Mesenchymal stem cell (in vitro differentiated cells and primary cell): ENCODE measurements at regions not wholly inside any gene's neighbourhood (a gene's known extent, or its start where the extent isn't known, plus 50 kb on each side); places are given as distances from the start of the nearest gene placed in this dataset.

ENCODE experiments used
- DNase-seq: peaks from one replicate; pipeline ENCODE4 v3.0.0-alpha.2; 2013
- H2AFZ ChIP-seq: one replicate; pipeline ENCODE4 v1.6.1; 2013; ENCODE audit warnings: low read depth, mild to moderate bottlenecking, control low read depth, inconsistent platforms, low read length, moderate library complexity
- H2AK5ac ChIP-seq: 2 replicates; pipeline ENCODE4 v1.6.1; 2013; ENCODE audit warnings: low read length, moderate library complexity, mild to moderate bottlenecking, inconsistent platforms; ENCODE audit not compliant: severe bottlenecking
- H2BK120ac ChIP-seq: one replicate; pipeline ENCODE4 v1.6.1; 2013; ENCODE audit warnings: low read depth, mild to moderate bottlenecking, inconsistent platforms, low read length, moderate library complexity
- H2BK12ac ChIP-seq, 2 experiments: one replicate each; pipeline ENCODE4 v1.6.1; 2013; ENCODE audit warnings: inconsistent platforms in 2 of 2, low read length in 2 of 2, mild to moderate bottlenecking in 2 of 2, moderate library complexity in 2 of 2, control low read depth in 1 of 2
- H2BK15ac ChIP-seq: one replicate; pipeline ENCODE4 v1.6.1; 2013; ENCODE audit warnings: mild to moderate bottlenecking, low read depth, inconsistent platforms; ENCODE audit not compliant: poor library complexity, severe bottlenecking
- H2BK5ac ChIP-seq: 2 replicates; pipeline ENCODE4 v1.6.1; 2013; ENCODE audit warnings: low read depth, mild to moderate bottlenecking, low read length, control low read depth, inconsistent platforms; ENCODE audit not compliant: poor library complexity, severe bottlenecking
- H3K14ac ChIP-seq, 2 experiments: one replicate each; pipeline ENCODE4 v1.6.1; 2013; ENCODE audit warnings: inconsistent platforms in 2 of 2, low read length in 2 of 2, control low read depth in 1 of 2, mild to moderate bottlenecking in 1 of 2, moderate library complexity in 1 of 2
- H3K18ac ChIP-seq, 2 experiments: one replicate each; pipeline ENCODE4 v1.6.1; 2013; ENCODE audit warnings: inconsistent platforms in 2 of 2, low read length in 2 of 2, control low read depth in 1 of 2, low read depth in 1 of 2, mild to moderate bottlenecking in 1 of 2
- H3K23ac ChIP-seq, 2 experiments: one replicate each; pipeline ENCODE4 v1.6.1; 2013; ENCODE audit warnings: inconsistent platforms in 2 of 2, low read length in 2 of 2, mild to moderate bottlenecking in 2 of 2, moderate library complexity in 2 of 2, control low read depth in 1 of 2
- H3K27ac ChIP-seq: 2 replicates; pipeline ENCODE4 v1.5.1; 2013; ENCODE audit warnings: mild to moderate bottlenecking, moderate library complexity, low read length, control low read depth, inconsistent platforms; ENCODE audit not compliant: poor library complexity, severe bottlenecking
- H3K27me3 ChIP-seq, 2 experiments: 2 replicates each; pipeline versions ENCODE4 v1.6.1 to v1.7.0; 2013; ENCODE audit warnings: low read length in 2 of 2, mild to moderate bottlenecking in 2 of 2, moderate library complexity in 2 of 2, control low read depth in 1 of 2, inconsistent platforms in 1 of 2; ENCODE audit not compliant: control insufficient read depth in 1 of 2, insufficient read depth in 1 of 2
- H3K36me3 ChIP-seq, 2 experiments: 2 replicates each; pipeline versions ENCODE4 v1.6.1 to v1.7.0; 2013; ENCODE audit warnings: low read length in 2 of 2, control low read depth in 1 of 2, inconsistent platforms in 1 of 2, low read depth in 1 of 2, mild to moderate bottlenecking in 1 of 2; ENCODE audit not compliant: insufficient read depth in 2 of 2, control insufficient read depth in 1 of 2
- H3K4ac ChIP-seq, 2 experiments: one replicate each; pipeline ENCODE4 v1.6.1; 2013; ENCODE audit warnings: inconsistent platforms in 2 of 2, low read length in 2 of 2, mild to moderate bottlenecking in 2 of 2, moderate library complexity in 2 of 2, control low read depth in 1 of 2, low read depth in 1 of 2
- H3K4me1 ChIP-seq: 2 replicates; pipeline ENCODE4 v1.6.1; 2013; ENCODE audit warnings: low read depth, low read length, control low read depth; ENCODE audit not compliant: control insufficient read depth, insufficient read depth
- H3K4me2 ChIP-seq: 2 replicates; pipeline ENCODE4 v1.6.1; 2013; ENCODE audit warnings: low read length, mild to moderate bottlenecking, inconsistent platforms; ENCODE audit not compliant: poor library complexity, severe bottlenecking
- H3K4me3 ChIP-seq, 2 experiments: 2 replicates each; pipeline versions ENCODE4 v1.5.1 to v1.7.0; 2013; ENCODE audit warnings: low read length in 2 of 2, mild to moderate bottlenecking in 2 of 2, control low read depth in 1 of 2, low read depth in 1 of 2; ENCODE audit not compliant: insufficient read depth in 1 of 2
- H3K79me1 ChIP-seq: replicated peaks from 2 replicates; pipeline ENCODE4 v1.6.1; 2013; ENCODE audit warnings: mild to moderate bottlenecking, control low read depth, low read length, inconsistent platforms; ENCODE audit not compliant: poor library complexity, severe bottlenecking
- H3K9ac ChIP-seq: 2 replicates; pipeline ENCODE4 v1.7.0; 2013; ENCODE audit warnings: mild to moderate bottlenecking, low read length, moderate library complexity
- H3K9me3 ChIP-seq: 2 replicates; pipeline ENCODE4 v1.7.0; 2013; ENCODE audit warnings: mild to moderate bottlenecking, low read length; ENCODE audit not compliant: control insufficient read depth
- H4K8ac ChIP-seq: one replicate; pipeline ENCODE4 v1.6.1; 2013; ENCODE audit warnings: inconsistent platforms, mild to moderate bottlenecking, low read length, moderate library complexity
- H4K91ac ChIP-seq: one replicate; pipeline ENCODE4 v1.6.1; 2013; ENCODE audit warnings: mild to moderate bottlenecking, low read length, inconsistent platforms
- WGBS: methylation state at CpG from one replicate; pipeline ENCODE4 v1.1.7; 2013; ENCODE audit warnings: mixed read lengths; 5-methylcytosine and 5-hydroxymethylcytosine counted together

GRCh38 chr13:105436943-105437342 is 1098.5 kb downstream of the EFNB2 start:
- H2AK5ac ChIP-seq, result no peak overlapping the region
- no peaks in the 10 kb centered on the region for H3K36me3 ChIP-seq
- DNase-seq, result no peak
- no peak overlapping the region for H2BK12ac ChIP-seq
- no peak overlapping the region for H3K4me2 ChIP-seq
- H3K4me3 ChIP-seq, result no peak overlapping the region
- H3K9me3 ChIP-seq, result no peaks in the 10 kb centered on the region
- H2BK15ac ChIP-seq, result no peak overlapping the region
- no peak overlapping the region for H3K18ac ChIP-seq
- no peak overlapping the region for H4K91ac ChIP-seq
- H2BK5ac ChIP-seq, result no peak overlapping the region
- no peak overlapping the region for H3K27ac ChIP-seq
- no peak overlapping the region for H3K23ac ChIP-seq
- no peak overlapping the region for H4K8ac ChIP-seq
- no peak overlapping the region for H3K9ac ChIP-seq
- H2BK120ac ChIP-seq, result no peak overlapping the region
- no peak overlapping the region for H3K14ac ChIP-seq
- no peak overlapping the region for H3K4ac ChIP-seq
- H3K27me3 ChIP-seq, result no peaks in the 10 kb centered on the region
- no peaks in the 10 kb centered on the region for H3K4me1 ChIP-seq
- H3K79me1 ChIP-seq, result no peaks in the 10 kb centered on the region
- no peak overlapping the region for H2AFZ ChIP-seq

- Histone ChIP-seq H3K4me2 (no peak overlapping the region), H3K9ac (no peak overlapping the region), H4K91ac (no peak overlapping the region), H3K36me3 (no peaks in the 10 kb centered on the region), H3K23ac (no peak overlapping the region), H2AFZ (no peak overlapping the region), H3K18ac (no peak overlapping the region), H2BK120ac (no peak overlapping the region), H3K9me3 (no peaks in the 10 kb centered on the region), H2BK12ac (no peak overlapping the region), H3K79me1 (no peaks in the 10 kb centered on the region), H3K4me3 (no peak overlapping the region), H2BK15ac (no peak overlapping the region), H2BK5ac (no peak overlapping the region), H3K27ac (no peak overlapping the region), H4K8ac (no peak overlapping the region), H3K4me1 (no peaks in the 10 kb centered on the region), H2AK5ac (no peak overlapping the region), H3K4ac (no peak overlapping the region), H3K14ac (no peak overlapping the region), H3K27me3 (no peaks in the 10 kb centered on the region)
- no peak for DNase-seq
- 100% methylated on average over 1 of the region's 2 CpGs for whole genome bisulfite sequencing
These were observed 1103.0 kb downstream of the EFNB2 start for GRCh38 chr13:105432438-105432837.

DNA sequence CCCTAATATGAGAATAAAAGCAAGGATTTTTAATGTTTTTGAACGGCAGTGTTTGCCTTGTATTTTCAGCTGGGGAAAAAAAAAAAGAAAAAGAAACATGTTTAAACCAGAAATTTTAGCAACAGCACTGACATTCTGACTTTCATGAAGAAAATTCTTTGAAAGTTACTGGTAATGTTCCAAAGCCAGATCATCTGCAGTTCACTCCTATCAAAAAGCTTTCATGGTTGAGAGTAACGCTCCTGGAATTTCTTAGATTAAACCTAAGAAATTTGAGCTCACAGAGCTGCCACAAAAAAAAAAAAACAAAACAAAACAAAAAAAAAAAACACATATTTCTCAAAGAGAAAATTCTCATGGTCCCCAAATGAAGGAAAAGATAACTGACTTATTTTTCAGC is 1106.7 kb downstream of the EFNB2 start:
- no peak overlapping the region for H4K8ac ChIP-seq
- H3K14ac ChIP-seq, result no peak overlapping the region
- no peak overlapping the region for H2BK15ac ChIP-seq
- H3K4ac ChIP-seq, result no peak overlapping the region
- H3K36me3 ChIP-seq, result no peaks in the 10 kb centered on the region
- no peak for DNase-seq
- WGBS, result 92% methylated on average over 1 of the region's 2 CpGs
- no peaks in the 10 kb centered on the region for H3K9me3 ChIP-seq
- H3K4me2 ChIP-seq, result no peak overlapping the region
- H3K79me1 ChIP-seq, result no peaks in the 10 kb centered on the region
- no peaks in the 10 kb centered on the region for H3K27me3 ChIP-seq
- no peak overlapping the region for H2BK5ac ChIP-seq
- H4K91ac ChIP-seq, result no peak overlapping the region
- H2BK120ac ChIP-seq, result no peak overlapping the region
- H3K27ac ChIP-seq, result no peak overlapping the region
- no peaks in the 10 kb centered on the region for H3K4me1 ChIP-seq
- no peak overlapping the region for H2AFZ ChIP-seq
- no peak overlapping the region for H3K18ac ChIP-seq
- H3K4me3 ChIP-seq, result no peak overlapping the region
- H2BK12ac ChIP-seq, result no peak overlapping the region
- no peak overlapping the region for H3K23ac ChIP-seq
- no peak overlapping the region for H2AK5ac ChIP-seq
- no peak overlapping the region for H3K9ac ChIP-seq

DNA sequence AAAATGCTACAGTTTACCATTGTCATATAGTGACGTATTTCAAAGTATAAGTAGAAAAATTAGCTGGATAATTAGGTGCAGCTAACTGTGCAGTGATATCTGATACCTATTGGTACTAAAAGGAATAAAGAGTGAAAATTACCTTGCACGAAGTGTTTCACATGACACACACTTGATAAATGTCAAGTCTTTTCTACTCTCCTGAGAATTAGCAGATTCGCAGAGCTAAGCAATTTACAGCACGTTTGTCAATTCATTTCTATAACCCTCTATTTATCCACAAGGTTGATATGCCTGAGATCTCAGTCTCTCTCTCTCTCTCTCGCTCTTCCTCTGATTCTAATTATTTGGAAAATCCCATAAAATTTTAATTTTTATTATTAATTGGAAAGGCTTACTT is 1109.0 kb downstream of the EFNB2 start:
- Histone ChIP-seq H3K79me1 (no peaks in the 10 kb centered on the region), H4K8ac (no peak overlapping the region), H2BK15ac (no peak overlapping the region), H2BK12ac (no peak overlapping the region), H3K18ac (no peak overlapping the region), H2BK120ac (no peak overlapping the region), H3K23ac (no peak overlapping the region), H3K9me3 (no peaks in the 10 kb centered on the region), H3K4ac (no peak overlapping the region), H3K4me2 (no peak overlapping the region), H3K14ac (no peak overlapping the region), H3K27me3 (no peaks in the 10 kb centered on the region), H2BK5ac (no peak overlapping the region), H2AK5ac (no peak overlapping the region), H4K91ac (no peak overlapping the region), H3K4me3 (no peak overlapping the region), H3K27ac (no peak overlapping the region), H3K4me1 (no peaks in the 10 kb centered on the region), H2AFZ (no peak overlapping the region), H3K36me3 (no peaks in the 10 kb centered on the region), H3K9ac (no peak overlapping the region)
- no peak for DNase-seq
- 96% methylated on average over 4 of the region's 5 CpGs for WGBS
